HCT116 (cell line): ENCODE measurements at regions not wholly inside any gene's neighbourhood (a gene's known extent, or its start where the extent isn't known, plus 50 kb on each side); places are given as distances from the start of the nearest gene placed in this dataset.

ENCODE experiments used
- ATAC-seq: fragments of 200-7000 bp; cut with Tn5 transposase; 2 replicates; pipeline ENCODE4 v1.9.1; 2020; ENCODE audit warnings: mild to moderate bottlenecking, moderate library complexity
- BruUV-seq: library from RNA; stranded (reverse); fragments of 400-500 nt; replicated peaks from 2 replicates; lab custom pipeline; 2021; lab: Mats Ljungman, UMichigan
- CTCF ChIA-PET: fragments of 300-600 bp; sonication (Branson Sonifier 250); formaldehyde crosslinking; loops from one replicate; lab custom pipeline; 2021; ENCODE audit warnings: antibody characterized with exemption; lab: Charles Lee
- POLR2A ChIA-PET: fragments of 300-600, 350-600 bp; sonication (Branson Sonifier 250); formaldehyde crosslinking; loops from one replicate; lab custom pipeline; 2021; ENCODE audit warnings: antibody characterized with exemption; lab: Charles Lee
- RAD21 ChIA-PET, 2 experiments: fragments of 300-600 bp; sonication (Branson Sonifier 250); formaldehyde crosslinking; loops; one replicate each; lab custom pipeline; 2023; ENCODE audit warnings: low total read pairs in 2 of 2; ENCODE audit not compliant: uncharacterized antibody in 2 of 2, unreplicated experiment in 2 of 2, low non-redundant PET in 1 of 2; lab: Charles Lee
- DNase-seq: peaks from one replicate; pipeline ENCODE4 v3.0.0-alpha.2; 2010; ENCODE audit warnings: low read depth, low spot score
- H2AFZ ChIP-seq: fragments of 200-600 bp; shearing (Covaris generic), sonication (generic); 2 replicates; pipeline ENCODE4 v1.6.1; 2017; ENCODE audit warnings: low read depth, mixed run types, mixed read lengths, antibody characterized with exemption, low read length; ENCODE audit not compliant: poor library complexity, severe bottlenecking
- H3K27ac ChIP-seq: 2 replicates; pipeline ENCODE4 v1.5.1; 2012; ENCODE audit warnings: low read depth, low read length
- H3K27me3 ChIP-seq: fragments of 200-600 bp; sonication (generic); 2 replicates; pipeline ENCODE4 v1.6.1; 2016; ENCODE audit warnings: mixed run types, low read length, mixed read lengths; ENCODE audit not compliant: insufficient read depth
- H3K36me3 ChIP-seq, 2 experiments: fragments of 200-500 bp in 1 of 2; fragments of 200-600 bp in 1 of 2; sonication (Bioruptor generic) in 1 of 2; sonication (generic) in 1 of 2; 2 replicates each; pipeline versions ENCODE4 v1.5.1 to v1.6.1; 2014 to 2016; ENCODE audit warnings: low read length in 2 of 2, inconsistent platforms in 1 of 2, mixed read lengths in 1 of 2, mixed run types in 1 of 2; ENCODE audit not compliant: insufficient read depth in 2 of 2, control insufficient read depth in 1 of 2
- H3K4me1 ChIP-seq, 2 experiments: fragments of 200-600 bp in 1 of 2; sonication (generic) in 1 of 2; 2 replicates each; pipeline versions ENCODE4 v1.5.1 to v1.6.1; 2012 to 2017; ENCODE audit warnings: low read length in 2 of 2, inconsistent platforms in 1 of 2, mild to moderate bottlenecking in 1 of 2, mixed read lengths in 1 of 2, mixed run types in 1 of 2, moderate library complexity in 1 of 2; ENCODE audit not compliant: insufficient read depth in 2 of 2, control insufficient read depth in 1 of 2
- H3K4me2 ChIP-seq: fragments of 200-600 bp; sonication (generic); 2 replicates; pipeline ENCODE4 v1.6.1; 2017; ENCODE audit warnings: mixed run types, low read length, mixed read lengths
- H3K4me3 ChIP-seq, 2 experiments: fragments of 200-600 bp in 1 of 2; sonication (generic) in 1 of 2; replicated peaks in 1 of 2; 2 replicates each; pipeline ENCODE4 v1.5.1; 2011 to 2016; ENCODE audit warnings: low read length in 2 of 2, control low read depth in 1 of 2, low read depth in 1 of 2, mild to moderate bottlenecking in 1 of 2, mixed read lengths in 1 of 2, mixed run types in 1 of 2
- H3K79me2 ChIP-seq: fragments of 200-600 bp; sonication (generic); 2 replicates; pipeline ENCODE4 v1.6.1; 2017; ENCODE audit warnings: mild to moderate bottlenecking, mixed run types, low read length, moderate library complexity, mixed read lengths; ENCODE audit not compliant: insufficient read depth
- H3K9ac ChIP-seq: fragments of 200-600 bp; sonication (generic); 2 replicates; pipeline ENCODE4 v1.6.1; 2016; ENCODE audit warnings: low read length, mixed read lengths
- H3K9me2 ChIP-seq: fragments of 200-600 bp; sonication (generic), shearing (Covaris generic); 2 replicates; pipeline ENCODE4 v1.6.1; 2017; ENCODE audit warnings: mixed run types, mild to moderate bottlenecking, moderate library complexity; ENCODE audit not compliant: insufficient read depth
- H3K9me3 ChIP-seq, 2 experiments: fragments of 200-500 bp in 1 of 2; fragments of 200-600 bp in 1 of 2; sonication (Bioruptor generic) in 1 of 2; sonication (generic) in 1 of 2; 2 replicates each; pipeline ENCODE4 v1.6.1; 2014 to 2017; ENCODE audit warnings: low read length in 2 of 2, mixed read lengths in 2 of 2, inconsistent platforms in 1 of 2, low read depth in 1 of 2, mild to moderate bottlenecking in 1 of 2, mixed run types in 1 of 2, moderate library complexity in 1 of 2; ENCODE audit not compliant: control insufficient read depth in 1 of 2, insufficient read depth in 1 of 2
- H4K20me1 ChIP-seq: fragments of 200-600 bp; sonication (generic), shearing (Covaris generic); 2 replicates; pipeline ENCODE4 v1.6.1; 2017; ENCODE audit warnings: mixed run types, mild to moderate bottlenecking, moderate library complexity; ENCODE audit not compliant: insufficient read depth
- CBX3 ChIP-seq: IDR thresholded peaks from 2 replicates; pipeline ENCODE4 v1.6.1; 2012; ENCODE audit warnings: low read depth
- CEBPB ChIP-seq: IDR thresholded peaks from 2 replicates; pipeline ENCODE4 v1.6.1; 2012; ENCODE audit warnings: low read depth
- CTCF ChIP-seq, 3 experiments: fragments of 200-600 bp in 1 of 3; sonication (generic) in 1 of 3; IDR thresholded peaks in 2 of 3; conservative IDR thresholded peaks in 1 of 3; 2 replicates each; pipeline ENCODE4 v1.5.1; 2012 to 2017; ENCODE audit warnings: low read depth in 2 of 3, low read length in 2 of 3, antibody characterized with exemption in 1 of 3, borderline replicate concordance in 1 of 3, control low read depth in 1 of 3, mild to moderate bottlenecking in 1 of 3, mixed read lengths in 1 of 3, mixed run types in 1 of 3, moderate library complexity in 1 of 3; ENCODE audit not compliant: insufficient read depth in 1 of 3
- ELF1 ChIP-seq: IDR thresholded peaks from 2 replicates; pipeline ENCODE4 v1.6.1; 2012; ENCODE audit warnings: low read depth, borderline replicate concordance
- FOSL1 ChIP-seq: IDR thresholded peaks from 2 replicates; pipeline ENCODE4 v1.6.1; 2012; ENCODE audit warnings: low read depth
- JUND ChIP-seq: IDR thresholded peaks from 2 replicates; pipeline ENCODE4 v1.6.1; 2012
- POLR2A ChIP-seq: IDR thresholded peaks from 2 replicates; pipeline ENCODE4 v1.7.0; 2011; ENCODE audit warnings: borderline replicate concordance; ENCODE audit not compliant: insufficient read depth, insufficient read length; ENCODE audit errors: extremely low read depth
- RAD21 ChIP-seq: IDR thresholded peaks from 2 replicates; pipeline ENCODE4 v1.6.1; 2012; ENCODE audit warnings: low read depth, mild to moderate bottlenecking
- SRF ChIP-seq: IDR thresholded peaks from 2 replicates; pipeline ENCODE4 v1.6.1; 2012; ENCODE audit warnings: low read depth
- YY1 ChIP-seq: IDR thresholded peaks from 2 replicates; pipeline ENCODE4 v1.6.1; 2011; ENCODE audit warnings: low read length, low read depth, moderate library complexity, mild to moderate bottlenecking; ENCODE audit not compliant: insufficient replicate concordance; ENCODE audit errors: extremely low read depth
- intact Hi-C: fragments of 100-400 bp; cut with micrococcal nuclease; formaldehyde crosslinking; loops from 2 replicates; pipeline ENCODE4 v1.10.0; 2022
- TF ChIP-seq, protein P1 (sequence below): IDR thresholded peaks from 2 replicates; pipeline ENCODE4 v1.6.1; 2012; ENCODE audit warnings: low read depth

DNA sequence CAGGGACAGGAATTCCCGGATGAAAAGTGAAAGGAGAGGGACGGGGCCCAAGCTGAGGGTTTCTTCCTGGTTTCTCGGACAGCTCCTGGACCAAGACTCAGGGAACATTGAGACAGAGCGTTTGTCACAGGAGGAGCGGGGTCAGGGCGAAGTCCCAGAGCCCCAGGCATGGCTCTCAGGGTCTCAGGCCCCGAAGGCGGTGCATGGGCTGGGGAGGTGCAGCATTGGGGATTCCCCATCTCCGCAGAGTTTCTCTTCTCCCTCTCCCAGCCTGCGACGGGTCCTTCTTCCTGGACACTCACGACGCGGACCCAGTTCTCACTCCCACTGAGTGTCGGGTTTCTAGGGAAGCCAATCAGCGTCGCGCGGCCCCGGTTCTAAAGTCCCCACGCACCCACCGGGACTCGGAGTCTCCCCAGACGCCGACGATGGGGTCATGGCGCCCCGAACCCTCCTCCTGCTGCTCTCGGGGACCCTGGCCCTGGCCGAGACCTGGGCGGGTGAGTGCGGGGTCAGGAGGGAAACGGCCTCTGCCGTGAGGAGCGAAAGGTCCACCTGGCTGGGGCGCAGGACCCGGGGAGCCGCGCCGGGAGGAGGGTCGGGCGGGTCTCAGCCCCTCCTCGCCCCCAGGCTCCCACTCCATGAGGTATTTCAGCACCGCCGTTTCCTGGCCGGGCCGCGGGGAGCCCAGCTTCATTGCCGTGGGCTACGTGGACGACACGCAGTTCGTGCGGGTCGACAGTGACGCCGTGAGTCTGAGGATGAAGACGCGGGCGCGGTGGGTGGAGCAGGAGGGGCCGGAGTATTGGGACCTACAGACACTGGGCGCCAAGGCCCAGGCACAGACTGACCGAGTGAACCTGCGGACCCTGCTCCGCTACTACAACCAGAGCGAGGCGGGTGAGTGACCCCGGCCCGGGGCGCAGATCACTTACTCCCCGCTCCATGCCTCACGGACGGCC is 54.6 kb upstream of the POLR1H start:
- Histone ChIP-seq H3K9me3 (no peaks in the 10 kb centered on the region), H3K9me2 (no peaks in the 10 kb centered on the region), H3K4me1 (peaks cover 0 to 5% of the 10 kb centered on the region in 2 experiments; a peak in 1 of 4 replicates), H3K27me3 (no peaks in the 10 kb centered on the region), H2AFZ (no peak overlapping the region), H3K27ac (no peak overlapping the region; the same call in 1 of the 2 replicates), H3K36me3 (no peaks in the 10 kb centered on the region), H3K79me2 (no peaks in the 10 kb centered on the region), H3K4me3 (peak overlapping the region in 1 of 2 experiments; percentile 25; a peak in 2 of 4 replicates), H4K20me1 (no peaks in the 10 kb centered on the region), H3K4me2 (no peak overlapping the region), H3K9ac (no peak overlapping the region)
- ChIA-PET CTCF (no interaction called here), POLR2A (no interaction called here), RAD21 (no interaction called here)
- TF ChIP-seq RAD21 (no peak), CEBPB (no peak), POLR2A (no peak), JUND (no peak), FOSL1 (no peak)
- no TSS peak for BruUV-seq
- intact Hi-C loops: no loop called here
- no peak for ATAC-seq
- DNase-seq: no peak

DNA sequence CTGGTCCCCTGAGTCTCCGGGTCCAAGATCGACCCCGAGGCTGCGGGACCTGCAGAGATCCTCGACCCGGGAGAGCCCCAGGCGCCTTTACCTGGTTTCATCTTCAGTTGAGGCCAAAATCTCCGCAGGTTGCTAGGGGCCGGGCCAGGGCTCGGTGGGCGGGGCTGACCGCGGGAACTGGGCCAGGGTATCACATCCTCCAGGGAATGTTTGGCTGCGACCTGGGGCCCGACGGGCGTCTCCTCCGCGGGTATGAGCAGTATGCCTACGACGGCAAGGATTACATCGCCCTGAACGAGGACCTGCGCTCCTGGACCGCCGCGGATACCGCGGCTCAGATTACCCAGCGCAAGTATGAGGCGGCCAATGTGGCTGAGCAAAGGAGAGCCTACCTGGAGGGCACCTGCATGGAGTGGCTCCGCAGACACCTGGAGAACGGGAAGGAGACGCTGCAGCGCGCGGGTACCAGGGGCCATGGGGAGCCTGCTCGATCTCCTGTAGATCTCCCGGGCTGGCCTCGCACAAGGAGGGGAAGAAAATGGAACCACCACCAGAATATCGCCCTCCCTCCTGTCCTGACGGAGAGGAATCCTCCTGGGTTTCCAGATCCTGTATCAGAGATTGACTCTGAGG is 53.8 kb upstream of the POLR1H start:
- H4K20me1 ChIP-seq: no peaks in the 10 kb centered on the region
- POLR2A ChIA-PET: no interaction called here
- H3K9me2 ChIP-seq: no peaks in the 10 kb centered on the region
- no peak for ATAC-seq
- H3K4me1 ChIP-seq: peaks cover 0 to 5% of the 10 kb centered on the region in 2 experiments; a peak in 1 of 4 replicates
- no peak for TF ChIP-seq YY1
- no peak for TF ChIP-seq CBX3
- TF ChIP-seq, protein P1, sequence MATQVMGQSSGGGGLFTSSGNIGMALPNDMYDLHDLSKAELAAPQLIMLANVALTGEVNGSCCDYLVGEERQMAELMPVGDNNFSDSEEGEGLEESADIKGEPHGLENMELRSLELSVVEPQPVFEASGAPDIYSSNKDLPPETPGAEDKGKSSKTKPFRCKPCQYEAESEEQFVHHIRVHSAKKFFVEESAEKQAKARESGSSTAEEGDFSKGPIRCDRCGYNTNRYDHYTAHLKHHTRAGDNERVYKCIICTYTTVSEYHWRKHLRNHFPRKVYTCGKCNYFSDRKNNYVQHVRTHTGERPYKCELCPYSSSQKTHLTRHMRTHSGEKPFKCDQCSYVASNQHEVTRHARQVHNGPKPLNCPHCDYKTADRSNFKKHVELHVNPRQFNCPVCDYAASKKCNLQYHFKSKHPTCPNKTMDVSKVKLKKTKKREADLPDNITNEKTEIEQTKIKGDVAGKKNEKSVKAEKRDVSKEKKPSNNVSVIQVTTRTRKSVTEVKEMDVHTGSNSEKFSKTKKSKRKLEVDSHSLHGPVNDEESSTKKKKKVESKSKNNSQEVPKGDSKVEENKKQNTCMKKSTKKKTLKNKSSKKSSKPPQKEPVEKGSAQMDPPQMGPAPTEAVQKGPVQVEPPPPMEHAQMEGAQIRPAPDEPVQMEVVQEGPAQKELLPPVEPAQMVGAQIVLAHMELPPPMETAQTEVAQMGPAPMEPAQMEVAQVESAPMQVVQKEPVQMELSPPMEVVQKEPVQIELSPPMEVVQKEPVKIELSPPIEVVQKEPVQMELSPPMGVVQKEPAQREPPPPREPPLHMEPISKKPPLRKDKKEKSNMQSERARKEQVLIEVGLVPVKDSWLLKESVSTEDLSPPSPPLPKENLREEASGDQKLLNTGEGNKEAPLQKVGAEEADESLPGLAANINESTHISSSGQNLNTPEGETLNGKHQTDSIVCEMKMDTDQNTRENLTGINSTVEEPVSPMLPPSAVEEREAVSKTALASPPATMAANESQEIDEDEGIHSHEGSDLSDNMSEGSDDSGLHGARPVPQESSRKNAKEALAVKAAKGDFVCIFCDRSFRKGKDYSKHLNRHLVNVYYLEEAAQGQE: no peak
- no peak for TF ChIP-seq RAD21
- TF ChIP-seq SRF: no peak
- no peak for TF ChIP-seq CTCF (IDR thresholded peaks at IDR 0.05 in 2 of 3, conservative IDR thresholded peaks at IDR 0.05 in 1 of 3; ENCODE audit: borderline replicate concordance in 1 of 3, insufficient read depth in 1 of 3, low read depth in 2 of 3, low read length in 2 of 3)
- no peak for TF ChIP-seq ELF1
- no peak for TF ChIP-seq CEBPB
- no peak for DNase-seq
- no peaks in the 10 kb centered on the region for H3K79me2 ChIP-seq
- no peaks in the 10 kb centered on the region for H3K9me3 ChIP-seq
- intact Hi-C loops: no loop called here
- BruUV-seq: no TSS peak
- H2AFZ ChIP-seq: no peak overlapping the region
- H3K4me2 ChIP-seq: no peak overlapping the region
- H3K27ac ChIP-seq: no peak overlapping the region; the same call in 1 of the 2 replicates
- no peaks in the 10 kb centered on the region for H3K36me3 ChIP-seq
- no peak overlapping the region for H3K4me3 ChIP-seq
- no peak overlapping the region for H3K9ac ChIP-seq
- no peaks in the 10 kb centered on the region for H3K27me3 ChIP-seq
- CTCF ChIA-PET: no interaction called here
- RAD21 ChIA-PET: no interaction called here
